HT-29 (cell line): ENCODE measurements at regions not wholly inside any gene's neighbourhood (a gene's known extent, or its start where the extent isn't known, plus 50 kb on each side); places are given as distances from the start of the nearest gene placed in this dataset.
"Not testable (repeated sequence)": the region's sequence is repeated elsewhere in the genome, so short reads cannot be mapped to it uniquely, and the experiment has no call there.

ENCODE experiments used
- DNase-seq: peaks from one replicate; pipeline ENCODE4 v3.0.0-alpha.2; 2015; ENCODE audit warnings: low spot score

DNA sequence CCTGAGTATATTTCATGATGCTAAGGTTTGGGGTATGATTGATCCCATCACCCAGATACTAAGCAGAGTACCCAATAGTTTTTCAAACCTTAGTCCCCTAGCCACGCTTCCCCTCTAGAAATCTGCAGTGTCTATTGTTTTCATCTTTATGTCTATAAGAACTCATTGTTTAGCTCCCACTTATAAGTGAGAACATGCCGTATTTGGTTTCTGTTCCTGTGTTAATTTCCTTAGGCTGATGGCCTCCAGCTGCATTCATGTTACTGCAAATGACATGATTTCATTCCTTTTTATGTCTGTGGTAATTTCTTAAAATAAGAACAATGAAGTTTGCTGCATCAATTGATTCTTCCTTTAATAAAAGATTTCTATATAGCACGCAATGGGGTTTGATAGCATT is 301.3 kb downstream of the PLPP3 start:
- no peak for DNase-seq

DNA sequence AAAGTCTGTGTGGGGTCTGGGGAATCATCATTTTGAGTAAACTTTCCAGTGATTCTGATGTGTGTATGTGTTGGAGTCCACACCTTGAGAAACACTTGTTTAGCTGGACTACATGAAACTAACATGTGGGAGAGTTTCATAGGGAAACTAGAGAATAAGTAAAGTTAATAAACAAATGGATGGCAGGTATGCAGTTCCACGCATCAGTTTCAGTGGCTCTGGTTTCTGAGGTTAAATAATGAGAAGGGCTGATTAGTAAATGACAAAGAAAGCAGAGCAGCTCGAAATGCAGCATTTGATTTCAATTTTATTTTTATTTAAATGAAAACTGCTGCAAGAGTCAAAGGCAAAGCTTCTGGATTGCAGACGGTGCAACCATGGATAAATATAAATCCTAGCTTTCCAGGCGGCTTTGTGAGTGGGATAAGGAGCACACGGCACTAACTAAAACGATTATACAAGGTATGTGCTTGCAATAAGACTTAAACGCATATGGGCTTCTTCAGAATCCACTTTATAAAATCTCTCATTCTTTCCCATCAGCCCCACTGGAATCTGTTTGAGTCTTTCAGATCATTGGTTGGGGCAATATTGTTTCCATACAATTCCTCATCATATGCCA is 310.7 kb downstream of the PLPP3 start:
- no peak for DNase-seq

DNA sequence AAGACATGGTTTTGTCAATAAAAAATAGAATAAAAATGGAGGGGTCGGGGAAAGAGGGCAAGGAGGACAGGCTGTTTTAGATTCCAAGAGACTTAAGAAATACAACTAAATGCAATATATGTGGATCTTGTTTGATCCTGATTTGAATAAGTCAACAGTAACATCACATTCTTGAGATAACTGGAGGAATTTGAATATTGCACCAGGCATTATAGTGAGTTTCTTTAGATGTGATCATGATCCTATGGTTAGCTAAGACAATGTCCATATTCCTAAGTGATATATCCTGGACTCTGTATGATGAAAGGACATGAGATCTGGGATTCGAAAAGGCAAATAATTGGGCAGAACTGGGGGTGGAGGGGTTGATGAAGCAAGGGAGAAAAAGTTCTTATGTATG is 311.8 kb downstream of the PLPP3 start:
- no peak for DNase-seq

DNA sequence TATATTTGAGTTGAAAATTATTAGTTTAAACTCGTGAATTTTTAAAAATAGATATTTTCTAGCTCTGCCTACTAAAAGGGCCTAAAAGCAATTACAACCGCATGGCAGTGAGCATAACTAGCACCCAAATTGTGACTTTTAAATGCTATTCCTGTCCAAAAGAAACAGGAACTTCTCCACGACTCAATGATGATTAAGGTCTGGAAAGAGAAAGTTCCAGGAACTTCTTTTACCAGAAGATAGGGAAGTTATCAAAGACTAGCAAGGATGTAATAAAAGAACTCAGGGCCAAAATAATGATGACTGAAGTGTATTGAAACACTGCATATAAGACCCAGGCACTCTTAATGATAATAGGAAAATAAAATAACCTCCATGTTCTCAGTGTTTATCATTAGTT is 313.0 kb downstream of the PLPP3 start:
- DNase-seq: no peak

DNA sequence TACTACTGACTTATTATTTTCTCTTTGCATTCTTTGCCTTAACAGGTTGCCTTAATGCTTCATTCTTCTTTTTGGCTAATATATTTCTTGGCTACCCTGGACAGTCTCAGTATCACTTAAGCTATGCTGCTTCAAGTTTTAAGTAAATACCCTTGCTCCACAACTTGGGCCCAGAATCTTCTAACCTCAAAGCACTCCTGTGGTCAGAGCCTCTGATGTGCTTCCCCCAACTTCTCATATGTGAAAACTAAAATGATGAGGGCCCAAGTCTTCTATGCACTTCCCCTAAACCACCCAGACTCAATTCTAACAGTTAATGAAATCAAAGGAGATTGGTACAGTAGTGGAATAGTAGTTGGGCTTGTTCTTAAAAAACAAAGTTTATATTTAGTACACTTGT is 314.1 kb downstream of the PLPP3 start:
- no peak for DNase-seq

DNA sequence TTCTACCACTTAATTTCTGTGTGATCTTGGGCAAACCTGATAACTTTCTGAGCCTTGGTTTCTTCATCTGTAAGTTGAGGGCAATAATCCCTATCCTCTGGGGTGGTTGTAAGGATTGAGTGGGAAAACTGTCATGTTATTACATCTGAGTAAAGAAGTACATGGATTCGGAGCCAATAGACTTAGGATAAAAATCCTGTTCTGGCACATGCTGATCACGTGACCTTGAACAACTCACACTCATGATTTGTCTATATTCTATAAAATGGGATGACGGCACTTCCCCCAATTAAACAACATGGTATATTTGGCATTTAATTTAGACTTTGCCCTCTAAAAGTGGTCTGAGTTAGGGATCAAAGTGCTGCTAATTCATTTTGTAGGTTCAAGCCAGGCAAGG is 315.5 kb downstream of the PLPP3 start:
- DNase-seq: no peak

DNA sequence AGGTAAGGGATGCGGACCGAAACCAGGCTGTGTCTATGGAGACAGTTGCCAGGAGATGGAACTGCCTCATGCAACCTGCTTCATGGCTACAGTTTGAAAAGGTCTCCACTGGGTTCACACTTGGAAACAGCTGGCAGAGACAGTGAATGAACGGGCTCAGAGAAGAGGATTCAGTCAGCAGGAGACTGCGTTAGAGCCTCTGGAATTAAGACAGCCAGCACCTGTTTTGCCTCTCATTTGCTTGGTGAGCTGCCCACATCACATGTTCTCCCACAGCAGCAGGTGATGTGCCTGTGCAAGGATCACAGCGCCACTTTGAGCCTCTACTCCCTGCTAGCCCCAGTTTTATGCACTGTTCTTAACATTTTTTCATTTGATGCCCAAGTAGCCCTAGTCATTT is 321.0 kb downstream of the PLPP3 start:
- DNase-seq: no peak

DNA sequence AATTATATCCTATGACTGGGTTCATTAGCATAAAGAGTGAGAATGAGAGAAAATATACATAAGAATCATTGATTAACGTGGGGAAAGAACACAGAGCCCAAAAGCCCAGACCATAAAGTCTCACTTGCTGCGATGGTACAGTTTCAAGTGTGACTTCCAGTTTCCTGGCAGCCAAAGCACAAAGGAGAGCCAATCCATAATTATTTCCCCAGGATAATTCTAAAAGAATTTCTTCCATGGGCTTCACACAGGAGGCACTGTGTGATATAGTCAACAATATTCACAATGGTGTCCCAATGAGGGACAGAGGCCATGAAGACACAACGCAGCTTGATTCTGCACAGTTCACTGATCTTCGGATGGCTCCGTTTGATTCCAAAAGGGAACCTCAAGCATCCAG is 321.6 kb downstream of the PLPP3 start:
- no peak for DNase-seq

DNA sequence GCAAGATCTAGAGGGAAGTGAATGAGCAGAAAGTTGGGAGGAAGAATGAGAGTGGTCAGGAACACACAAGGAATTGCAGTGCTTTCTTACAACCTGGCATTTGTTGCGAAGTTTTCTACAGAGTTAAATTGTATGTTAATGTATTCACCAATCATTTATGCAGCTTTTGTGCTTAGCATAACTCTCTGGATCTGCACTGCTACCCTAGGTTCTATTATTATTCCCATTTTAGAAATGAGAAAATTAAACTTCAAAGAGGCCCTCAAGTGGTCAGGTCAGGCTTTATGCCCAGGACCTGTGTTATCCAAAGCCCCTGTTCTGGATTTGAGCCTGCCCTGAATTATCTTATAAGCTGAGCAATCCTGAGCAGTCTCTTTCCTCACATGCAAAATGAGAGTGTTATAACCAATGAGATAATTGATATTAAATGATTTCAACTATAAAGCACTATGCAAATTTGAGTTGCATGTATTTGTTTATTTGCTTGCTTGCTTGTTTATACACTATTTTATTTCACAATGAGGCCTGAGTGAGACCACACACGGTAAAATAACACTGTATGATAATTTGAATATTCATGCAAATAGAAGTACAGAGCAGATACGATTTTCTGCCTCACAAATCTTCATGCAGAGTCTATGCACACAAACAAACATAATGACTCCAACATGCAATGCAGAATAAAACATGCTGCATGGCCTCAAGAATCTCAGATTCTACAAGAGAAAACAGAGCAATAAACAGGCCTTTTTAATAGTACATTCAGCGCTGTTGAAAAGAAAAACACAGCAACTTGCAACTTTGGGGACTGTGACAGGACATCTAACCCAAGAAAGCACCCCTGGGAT is 323.0 kb downstream of the PLPP3 start:
- no peak for DNase-seq

DNA sequence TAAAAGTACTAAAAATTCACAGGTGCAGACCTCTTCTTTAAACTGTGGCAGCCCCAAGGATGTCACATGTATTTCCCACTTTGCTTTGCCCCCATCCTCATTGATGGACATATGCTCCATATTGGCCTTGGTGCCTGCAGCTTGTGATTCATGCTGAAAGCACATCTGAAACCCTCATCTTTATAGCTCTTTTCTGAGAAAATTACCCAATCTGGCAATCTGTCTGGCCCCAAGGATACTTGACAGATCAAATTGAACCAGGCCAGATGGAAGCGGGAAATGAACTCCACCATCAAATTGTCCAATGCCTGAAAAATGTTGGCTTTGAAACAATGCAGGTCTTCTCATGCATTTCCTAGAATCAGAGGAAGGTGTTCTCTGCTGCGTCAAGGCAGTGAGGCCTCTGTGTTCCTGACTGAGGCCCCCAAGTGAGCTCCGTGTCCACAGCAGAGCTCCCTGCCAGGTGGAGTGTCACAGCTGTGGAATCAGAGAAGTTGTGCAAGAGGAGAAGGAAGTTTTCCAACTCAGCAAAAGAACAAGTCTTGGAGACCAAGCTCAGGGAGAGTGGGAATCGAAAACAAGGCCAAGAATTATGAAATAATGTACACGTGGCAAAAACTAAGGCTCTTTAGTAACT is 323.7 kb downstream of the PLPP3 start:
- no peak for DNase-seq

DNA sequence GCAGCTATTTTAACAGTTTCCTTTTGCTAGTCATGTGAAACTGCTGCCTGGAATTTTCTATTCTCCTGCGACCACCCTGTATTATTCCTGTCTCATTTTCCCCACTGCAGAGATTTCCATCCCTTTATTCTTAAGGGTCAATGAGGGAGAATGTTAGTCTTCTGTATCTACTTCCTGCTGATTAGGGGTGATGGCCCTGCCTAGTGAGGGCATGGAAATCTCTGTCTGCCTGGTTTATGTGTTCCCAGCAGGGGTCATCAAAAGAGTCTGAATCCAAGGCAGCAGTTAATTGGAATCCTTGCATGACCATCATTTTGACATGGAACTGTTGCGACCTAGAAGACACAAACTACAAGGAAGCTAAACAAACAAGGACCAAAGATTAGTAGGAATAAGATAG is 325.2 kb downstream of the PLPP3 start:
- DNase-seq: no peak

DNA sequence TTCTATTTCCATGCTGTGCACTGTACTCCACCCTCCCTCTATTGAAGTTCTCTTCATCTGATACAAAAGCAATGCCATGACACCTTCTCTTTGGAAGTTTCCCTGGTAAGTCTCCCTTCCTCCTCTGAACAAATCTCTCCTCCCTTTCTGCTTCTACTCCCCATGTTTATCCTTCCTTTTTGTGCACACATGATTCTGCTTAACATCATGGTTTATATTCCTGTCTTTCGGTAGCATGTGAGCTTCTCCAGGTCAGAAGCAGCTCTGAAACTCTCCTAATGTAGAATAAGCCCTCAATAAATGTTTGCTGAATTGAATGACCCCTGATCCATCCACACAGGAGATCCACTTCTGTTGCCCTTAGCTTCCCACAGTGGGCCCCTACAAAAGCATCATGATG is 328.6 kb downstream of the PLPP3 start:
- no peak for DNase-seq

DNA sequence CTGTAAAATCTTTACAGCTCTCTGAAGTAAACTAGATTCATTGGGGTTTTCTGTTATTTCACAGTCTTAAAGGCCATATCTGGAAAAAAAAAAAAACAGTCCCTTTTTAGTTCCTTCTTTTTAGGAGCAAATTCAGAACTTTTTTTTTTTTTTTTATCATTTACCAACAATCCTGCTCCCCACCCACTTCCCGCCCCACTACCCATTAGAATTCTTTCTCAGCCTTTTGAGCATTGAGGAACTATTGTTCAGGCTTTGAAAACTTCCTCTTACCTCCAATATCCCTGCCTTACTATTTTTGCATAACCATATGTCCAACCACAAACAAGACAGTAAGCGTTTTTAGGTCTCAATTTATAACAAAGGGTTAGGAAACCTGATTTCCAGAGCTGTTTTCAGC is 330.1 kb downstream of the PLPP3 start:
- no peak for DNase-seq

DNA sequence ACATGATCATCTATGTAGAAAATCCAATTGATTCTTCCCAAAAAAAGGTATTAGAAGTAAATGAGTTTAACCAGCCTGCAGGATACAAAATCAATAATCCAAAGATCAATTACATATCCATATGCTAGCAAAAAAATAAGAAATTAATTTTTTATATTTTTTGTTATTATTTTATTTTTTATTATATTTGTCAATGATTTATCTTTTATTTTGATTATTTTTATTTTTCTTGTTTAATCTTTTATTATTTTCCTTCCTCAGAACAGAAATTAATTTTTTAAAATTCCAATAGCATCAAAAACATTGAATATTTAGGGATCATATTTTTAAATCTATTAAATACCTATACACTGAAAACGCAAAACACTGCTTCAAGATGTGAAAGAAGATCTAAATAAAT is 331.2 kb downstream of the PLPP3 start:
- DNase-seq: no peak

DNA sequence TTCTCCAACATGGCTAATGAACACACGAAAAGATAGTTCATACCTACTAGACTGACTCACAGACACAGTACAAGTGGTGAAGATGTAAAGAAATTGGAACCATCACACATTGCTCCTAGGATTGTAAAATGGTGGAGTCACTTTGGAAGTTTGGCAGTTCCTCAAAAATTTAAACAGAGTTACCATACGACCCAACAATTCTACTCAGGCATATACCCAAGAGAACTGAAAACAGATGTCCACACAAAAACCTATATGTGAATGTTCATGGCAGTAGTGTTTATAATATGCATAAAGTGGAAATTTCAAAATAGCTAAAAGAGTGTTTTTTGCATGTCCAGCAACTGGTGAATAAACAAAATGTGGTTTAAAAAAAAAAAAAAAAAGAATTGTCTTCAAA is 332.6 kb downstream of the PLPP3 start:
- DNase-seq: not testable (repeated sequence)

DNA sequence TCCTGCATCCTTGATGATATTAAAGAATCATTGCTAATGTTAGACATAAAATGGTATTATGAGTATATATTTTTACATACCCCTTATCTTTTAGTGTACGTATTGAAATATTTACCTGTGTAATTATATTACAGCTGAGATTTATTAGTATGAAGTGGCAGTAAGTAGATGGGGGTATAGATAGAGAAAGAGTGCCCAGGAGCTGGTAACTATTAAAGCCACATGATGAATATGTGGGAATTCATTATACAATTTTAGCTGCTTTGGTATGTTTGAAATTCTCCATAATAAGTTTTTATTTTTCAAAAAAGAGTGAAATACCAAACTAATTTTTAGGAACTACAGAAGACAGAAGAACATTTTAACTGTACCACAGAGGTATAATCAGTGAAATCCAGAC is 339.0 kb downstream of the PLPP3 start:
- DNase-seq: no peak

DNA sequence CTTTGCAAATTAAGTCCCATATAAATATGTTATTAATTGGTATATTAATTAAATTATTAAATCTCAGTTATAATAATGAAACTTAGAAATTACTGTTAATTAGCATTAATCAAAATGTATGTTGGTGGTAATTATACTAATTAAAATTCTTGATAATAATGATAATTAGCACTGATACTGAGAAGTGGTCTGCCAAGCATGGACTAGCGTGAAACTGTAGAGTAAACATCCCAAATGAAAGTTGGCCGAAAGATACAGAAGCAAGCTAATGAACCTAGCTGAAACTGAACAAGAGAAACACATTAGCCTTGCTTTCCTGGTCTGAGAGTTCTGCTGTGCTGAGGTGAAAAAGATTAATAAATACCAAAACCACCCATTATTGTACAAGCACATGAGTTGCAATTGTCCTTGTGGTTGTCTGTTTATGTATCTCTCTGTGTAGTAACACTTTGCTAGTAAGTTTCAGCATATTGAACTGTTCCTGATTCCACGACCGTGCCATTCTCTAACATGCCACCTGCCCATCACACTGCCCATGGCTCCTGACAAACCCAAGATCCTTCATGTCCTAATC is 341.8 kb downstream of the PLPP3 start:
- DNase-seq: no peak

DNA sequence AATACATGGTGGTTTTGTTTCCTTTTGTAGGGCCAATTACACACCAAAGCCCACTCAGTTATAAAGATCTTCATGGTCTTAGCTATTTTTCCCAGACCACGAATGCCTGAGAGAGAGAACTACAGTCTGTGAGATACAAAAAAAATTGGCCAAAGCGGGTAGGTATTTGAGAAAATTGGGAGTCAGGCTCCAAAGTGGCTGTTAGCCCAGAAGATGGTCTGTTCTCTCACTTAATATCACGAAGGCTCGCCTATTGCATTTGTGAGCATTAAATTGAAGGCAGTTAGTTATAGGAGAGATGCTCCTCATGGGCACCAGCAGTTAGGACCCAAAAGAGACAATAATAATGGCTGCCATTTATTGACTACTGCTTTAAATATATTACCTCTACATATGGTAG is 342.7 kb downstream of the PLPP3 start:
- no peak for DNase-seq

DNA sequence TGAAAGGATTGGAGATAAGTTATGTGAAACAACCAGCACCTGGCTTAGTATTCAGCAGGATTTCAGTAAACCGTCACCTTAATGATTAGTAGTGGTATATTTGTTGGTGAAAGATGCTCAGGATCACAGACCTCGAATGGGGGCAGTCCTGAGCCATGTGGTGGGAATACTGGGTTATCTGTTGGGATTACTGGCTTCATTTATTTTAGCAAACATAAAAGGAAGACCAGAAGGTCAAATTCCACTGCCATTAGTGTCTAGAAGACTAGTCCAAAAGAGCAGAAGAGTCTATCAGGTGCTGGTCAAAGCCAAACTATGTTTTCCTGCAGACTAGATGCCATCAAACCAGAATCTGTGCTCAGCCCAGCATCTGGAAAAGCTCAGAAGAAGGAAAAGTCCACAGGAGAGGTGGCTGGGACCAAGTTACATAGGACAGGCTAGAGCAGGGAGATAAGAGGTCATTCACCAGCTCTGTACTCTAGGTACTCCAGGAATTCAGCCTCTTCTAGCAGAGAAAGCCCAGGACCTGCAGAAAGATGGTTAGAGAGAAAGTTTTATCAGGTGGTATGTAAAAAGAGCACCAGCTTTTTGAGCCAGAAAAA is 343.4 kb downstream of the PLPP3 start:
- no peak for DNase-seq

DNA sequence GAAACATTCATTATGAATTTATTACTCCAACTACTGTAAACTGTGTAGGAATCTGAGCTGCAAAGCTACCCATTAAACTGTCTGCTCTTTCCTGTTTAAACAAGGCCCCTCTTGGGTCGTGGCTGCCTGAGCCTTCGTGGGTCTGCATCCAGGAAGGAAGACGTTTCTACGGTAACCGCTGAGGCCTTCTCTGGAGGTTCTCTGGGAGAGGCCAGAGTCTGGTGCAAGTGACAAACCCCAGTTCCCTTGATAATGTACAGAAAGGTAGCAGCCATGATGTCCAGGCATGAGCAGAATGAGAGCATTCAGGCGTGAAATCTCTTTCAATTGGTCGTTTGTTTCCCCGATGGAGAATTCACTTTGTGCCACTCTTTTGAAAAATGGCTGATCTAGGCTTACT is 350.2 kb downstream of the PLPP3 start:
- no peak for DNase-seq

DNA sequence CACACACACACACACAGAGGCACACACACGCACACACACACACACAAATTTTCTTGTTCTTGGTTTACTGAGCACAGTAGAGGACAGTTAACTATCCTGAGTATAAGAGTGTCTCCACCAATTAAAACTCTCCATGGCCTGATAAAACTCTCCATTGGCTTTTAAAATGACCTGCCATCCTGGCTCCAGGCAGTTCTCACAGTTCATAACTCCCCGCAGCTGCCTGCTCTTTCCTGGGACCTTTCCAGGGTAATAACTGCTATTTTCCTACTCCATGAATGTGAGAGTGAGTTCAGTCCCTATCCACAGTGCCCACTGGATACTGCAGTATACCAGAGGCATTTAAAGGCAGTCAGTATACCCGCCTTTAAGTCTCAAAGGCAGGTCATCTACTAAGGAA is 351.5 kb downstream of the PLPP3 start:
- no peak for DNase-seq

DNA sequence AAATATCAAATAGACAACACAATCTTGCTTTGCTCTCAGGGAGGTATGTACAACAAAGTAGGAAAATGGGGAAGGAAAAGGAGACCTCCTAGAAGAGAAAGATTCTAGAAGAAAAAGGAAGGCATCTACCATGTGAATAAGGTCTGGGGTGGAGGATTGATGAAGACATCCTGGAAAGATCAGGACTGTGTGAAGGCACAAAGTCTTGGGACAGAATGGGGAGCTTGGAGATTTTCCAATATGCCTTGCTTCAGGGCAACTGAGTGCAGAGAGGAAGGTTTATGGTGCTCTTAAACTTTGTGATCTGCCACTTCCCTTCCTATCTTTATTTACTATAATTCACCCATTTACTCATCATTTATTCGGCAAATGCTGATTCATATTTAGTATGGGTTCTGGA is 352.0 kb downstream of the PLPP3 start:
- DNase-seq: no peak
